ENCODE measurements at regions not wholly inside any gene's neighbourhood (a gene's known extent, or its start where the extent isn't known, plus 50 kb on each side); places are given as distances from the start of the nearest gene placed in this dataset.

DNA sequence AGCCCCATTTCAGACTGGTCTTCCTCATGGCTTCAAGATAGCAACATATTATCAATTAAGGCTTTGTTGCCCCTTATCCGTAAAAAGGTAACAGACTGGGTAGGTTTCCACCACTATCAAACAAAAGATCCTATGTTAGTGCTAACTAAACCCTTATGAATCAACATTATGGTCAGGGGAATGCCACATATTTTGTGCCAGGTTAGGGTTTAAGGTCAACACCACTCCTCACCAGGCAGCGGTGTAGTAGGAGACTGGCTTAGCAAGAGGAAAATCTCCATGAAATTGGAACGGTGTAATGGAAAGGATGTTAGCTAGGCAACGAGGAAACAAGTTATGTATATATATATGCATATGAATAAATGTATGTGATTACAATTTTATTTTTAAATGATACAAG lies 655.8 kb downstream of the TLR4 start:
- Histone ChIP-seq H3K27me3 (ENCODE audit: low read depth, low read length) (no peaks in the 10 kb centered on the region), H3K9me3 (ENCODE audit: control insufficient read depth in 1 of 2, low read length in 2 of 2) (peaks cover 0 to 5% of the 10 kb centered on the region in 2 donors), H3K36me3 (ENCODE audit: control insufficient read depth in 1 of 2, insufficient read depth in 2 of 2, low read length in 2 of 2) (no peaks in the 10 kb centered on the region), H3K4me1 (ENCODE audit: control insufficient read depth in 1 of 2, insufficient read depth in 2 of 2, low read length in 2 of 2) (no peaks in the 10 kb centered on the region), H3K4me3 (ENCODE audit: low read depth in 1 of 2, low read length in 2 of 2) (no peak overlapping the region), H3K27ac (ENCODE audit: low read length) (no peak overlapping the region)

GRCh38 chr9:118362123-118362522 lies 657.9 kb downstream of the TLR4 start:
- H3K4me3 ChIP-seq (ENCODE audit: low read depth in 1 of 2, low read length in 2 of 2) = no peak overlapping the region
- no peak overlapping the region for H3K27ac ChIP-seq (ENCODE audit: low read length)
- H3K27me3 ChIP-seq (ENCODE audit: low read depth, low read length) = no peaks in the 10 kb centered on the region
- no peaks in the 10 kb centered on the region for H3K4me1 ChIP-seq (ENCODE audit: control insufficient read depth in 1 of 2, insufficient read depth in 2 of 2, low read length in 2 of 2)
- H3K36me3 ChIP-seq (ENCODE audit: control insufficient read depth in 1 of 2, insufficient read depth in 2 of 2, low read length in 2 of 2) = no peaks in the 10 kb centered on the region
- H3K9me3 ChIP-seq (ENCODE audit: control insufficient read depth in 1 of 2, low read length in 2 of 2) = peaks cover 0 to 5% of the 10 kb centered on the region in 2 donors

GRCh38 chr9:118362596-118362995 lies 658.4 kb downstream of the TLR4 start:
- H3K4me1 ChIP-seq (ENCODE audit: control insufficient read depth in 1 of 2, insufficient read depth in 2 of 2, low read length in 2 of 2) = no peaks in the 10 kb centered on the region
- H3K27ac ChIP-seq (ENCODE audit: low read length) = no peak overlapping the region
- H3K4me3 ChIP-seq (ENCODE audit: low read depth in 1 of 2, low read length in 2 of 2) = no peak overlapping the region
- H3K27me3 ChIP-seq (ENCODE audit: low read depth, low read length) = no peaks in the 10 kb centered on the region
- peaks cover 0 to 5% of the 10 kb centered on the region in 2 donors for H3K9me3 ChIP-seq (ENCODE audit: control insufficient read depth in 1 of 2, low read length in 2 of 2)
- no peaks in the 10 kb centered on the region for H3K36me3 ChIP-seq (ENCODE audit: control insufficient read depth in 1 of 2, insufficient read depth in 2 of 2, low read length in 2 of 2)

- Histone ChIP-seq H3K36me3 (ENCODE audit: control insufficient read depth in 1 of 2, insufficient read depth in 2 of 2, low read length in 2 of 2) (no peaks in the 10 kb centered on the region), H3K27me3 (ENCODE audit: low read depth, low read length) (no peaks in the 10 kb centered on the region), H3K9me3 (ENCODE audit: control insufficient read depth in 1 of 2, low read length in 2 of 2) (peaks cover 0 to 5% of the 10 kb centered on the region in 2 donors), H3K27ac (ENCODE audit: low read length) (no peak overlapping the region), H3K4me1 (ENCODE audit: control insufficient read depth in 1 of 2, insufficient read depth in 2 of 2, low read length in 2 of 2) (no peaks in the 10 kb centered on the region), H3K4me3 (ENCODE audit: low read depth in 1 of 2, low read length in 2 of 2) (no peak overlapping the region)
Measured at GRCh38 chr9:118364266-118365106, 660.3 kb downstream of the TLR4 start.

GRCh38 chr9:118366228-118366627 lies 662.0 kb downstream of the TLR4 start:
- Histone ChIP-seq H3K4me3 (ENCODE audit: low read depth in 1 of 2, low read length in 2 of 2) (no peak overlapping the region), H3K27ac (ENCODE audit: low read length) (no peak overlapping the region), H3K9me3 (ENCODE audit: control insufficient read depth in 1 of 2, low read length in 2 of 2) (peaks cover 0 to 5% of the 10 kb centered on the region in 2 donors), H3K4me1 (ENCODE audit: control insufficient read depth in 1 of 2, insufficient read depth in 2 of 2, low read length in 2 of 2) (no peaks in the 10 kb centered on the region), H3K36me3 (ENCODE audit: control insufficient read depth in 1 of 2, insufficient read depth in 2 of 2, low read length in 2 of 2) (no peaks in the 10 kb centered on the region), H3K27me3 (ENCODE audit: low read depth, low read length) (no peaks in the 10 kb centered on the region)

GRCh38 chr9:118367383-118367782 lies 663.2 kb downstream of the TLR4 start:
- Histone ChIP-seq H3K27me3 (ENCODE audit: low read depth, low read length) (no peaks in the 10 kb centered on the region), H3K36me3 (ENCODE audit: control insufficient read depth in 1 of 2, insufficient read depth in 2 of 2, low read length in 2 of 2) (no peaks in the 10 kb centered on the region), H3K27ac (ENCODE audit: low read length) (no peak overlapping the region), H3K4me3 (ENCODE audit: low read depth in 1 of 2, low read length in 2 of 2) (no peak overlapping the region), H3K9me3 (ENCODE audit: control insufficient read depth in 1 of 2, low read length in 2 of 2) (peaks cover 0 to 5% of the 10 kb centered on the region in 2 donors), H3K4me1 (ENCODE audit: control insufficient read depth in 1 of 2, insufficient read depth in 2 of 2, low read length in 2 of 2) (no peaks in the 10 kb centered on the region)

- Histone ChIP-seq H3K9me3 (ENCODE audit: control insufficient read depth in 1 of 2, low read length in 2 of 2) (no peaks in the 10 kb centered on the region), H3K36me3 (ENCODE audit: control insufficient read depth in 1 of 2, insufficient read depth in 2 of 2, low read length in 2 of 2) (no peaks in the 10 kb centered on the region), H3K4me3 (ENCODE audit: low read depth in 1 of 2, low read length in 2 of 2) (no peak overlapping the region), H3K4me1 (ENCODE audit: control insufficient read depth in 1 of 2, insufficient read depth in 2 of 2, low read length in 2 of 2) (no peaks in the 10 kb centered on the region), H3K27me3 (ENCODE audit: low read depth, low read length) (no peaks in the 10 kb centered on the region), H3K27ac (ENCODE audit: low read length) (no peak overlapping the region)
Measured at GRCh38 chr9:118384531-118385100, 680.4 kb downstream of the TLR4 start.

- Histone ChIP-seq H3K27ac (ENCODE audit: low read length) (no peak overlapping the region), H3K36me3 (ENCODE audit: control insufficient read depth in 1 of 2, insufficient read depth in 2 of 2, low read length in 2 of 2) (no peaks in the 10 kb centered on the region), H3K27me3 (ENCODE audit: low read depth, low read length) (no peaks in the 10 kb centered on the region), H3K4me3 (ENCODE audit: low read depth in 1 of 2, low read length in 2 of 2) (no peak overlapping the region), H3K9me3 (ENCODE audit: control insufficient read depth in 1 of 2, low read length in 2 of 2) (no peaks in the 10 kb centered on the region), H3K4me1 (ENCODE audit: control insufficient read depth in 1 of 2, insufficient read depth in 2 of 2, low read length in 2 of 2) (no peaks in the 10 kb centered on the region)
Measured at GRCh38 chr9:118395415-118395814, 691.2 kb downstream of the TLR4 start.

- H3K9me3 ChIP-seq (ENCODE audit: control insufficient read depth in 1 of 2, low read length in 2 of 2) = no peaks in the 10 kb centered on the region
- no peaks in the 10 kb centered on the region for H3K36me3 ChIP-seq (ENCODE audit: control insufficient read depth in 1 of 2, insufficient read depth in 2 of 2, low read length in 2 of 2)
- no peaks in the 10 kb centered on the region for H3K27me3 ChIP-seq (ENCODE audit: low read depth, low read length)
- no peak overlapping the region for H3K27ac ChIP-seq (ENCODE audit: low read length)
- no peak overlapping the region for H3K4me3 ChIP-seq (ENCODE audit: low read depth in 1 of 2, low read length in 2 of 2)
- H3K4me1 ChIP-seq (ENCODE audit: control insufficient read depth in 1 of 2, insufficient read depth in 2 of 2, low read length in 2 of 2) = no peaks in the 10 kb centered on the region
Measured at GRCh38 chr9:118401546-118401945, 697.3 kb downstream of the TLR4 start.

DNA sequence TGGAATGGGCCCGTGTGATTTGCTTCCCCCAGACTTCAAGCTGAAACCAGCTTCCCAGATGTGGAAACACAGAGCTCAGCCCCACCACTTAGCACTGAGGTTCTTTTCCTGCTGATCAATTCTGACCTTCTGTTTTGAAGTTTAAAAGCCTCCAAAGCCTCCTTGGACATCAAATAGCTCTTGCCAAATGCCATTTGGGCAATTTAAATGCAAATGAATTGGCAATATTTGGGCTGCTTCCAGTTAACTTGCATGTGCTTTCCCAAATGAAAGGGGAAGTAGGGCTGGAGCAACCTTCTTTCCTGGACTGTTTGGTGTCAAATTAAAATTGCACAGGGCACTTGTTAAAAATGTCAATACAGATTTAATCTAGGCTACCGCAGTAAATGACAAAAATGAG lies 710.5 kb downstream of the TLR4 start:
- Histone ChIP-seq H3K4me3 (ENCODE audit: low read depth in 1 of 2, low read length in 2 of 2) (no peak overlapping the region), H3K27ac (ENCODE audit: low read length) (no peak overlapping the region), H3K4me1 (ENCODE audit: control insufficient read depth in 1 of 2, insufficient read depth in 2 of 2, low read length in 2 of 2) (no peaks in the 10 kb centered on the region), H3K36me3 (ENCODE audit: control insufficient read depth in 1 of 2, insufficient read depth in 2 of 2, low read length in 2 of 2) (no peaks in the 10 kb centered on the region), H3K9me3 (ENCODE audit: control insufficient read depth in 1 of 2, low read length in 2 of 2) (no peaks in the 10 kb centered on the region), H3K27me3 (ENCODE audit: low read depth, low read length) (no peaks in the 10 kb centered on the region)

GRCh38 chr9:118418887-118419565 lies 714.8 kb downstream of the TLR4 start:
- no peaks in the 10 kb centered on the region for H3K4me1 ChIP-seq (ENCODE audit: control insufficient read depth in 1 of 2, insufficient read depth in 2 of 2, low read length in 2 of 2)
- no peaks in the 10 kb centered on the region for H3K36me3 ChIP-seq (ENCODE audit: control insufficient read depth in 1 of 2, insufficient read depth in 2 of 2, low read length in 2 of 2)
- no peak overlapping the region for H3K4me3 ChIP-seq (ENCODE audit: low read depth in 1 of 2, low read length in 2 of 2)
- no peaks in the 10 kb centered on the region for H3K27me3 ChIP-seq (ENCODE audit: low read depth, low read length)
- H3K27ac ChIP-seq (ENCODE audit: low read length) = no peak overlapping the region
- no peaks in the 10 kb centered on the region for H3K9me3 ChIP-seq (ENCODE audit: control insufficient read depth in 1 of 2, low read length in 2 of 2)

Data from muscle layer of duodenum (tissue), 2 donors.